CD4-positive, alpha-beta T cell (primary cell): ENCODE measurements at regions not wholly inside any gene's neighbourhood (a gene's known extent, or its start where the extent isn't known, plus 50 kb on each side); places are given as distances from the start of the nearest gene placed in this dataset.

Source experiments
- ATAC-seq: fragments of 200-7000 bp; cut with Tn5 transposase; one replicate; pipeline ENCODE4 v1.10.0; 2022; ENCODE audit warnings: mild to moderate bottlenecking; ENCODE audit not compliant: poor library complexity
- CTCF ChIA-PET: fragments of 350-600 bp; sonication (Branson Sonifier 250); formaldehyde crosslinking; loops from one replicate; lab custom pipeline; 2021; ENCODE audit warnings: antibody characterized with exemption, inconsistent platforms; lab: Charles Lee
- POLR2A ChIA-PET: fragments of 350-600 bp; sonication (Branson Sonifier 250); formaldehyde crosslinking; loops from one replicate; lab custom pipeline; 2021; ENCODE audit warnings: antibody characterized with exemption, inconsistent platforms; lab: Charles Lee
- DNase-seq, 14 experiments: peaks; one replicate each; pipeline ENCODE4 v3.0.0-alpha.2; 2013 to 2020; ENCODE audit warnings: mixed read lengths in 2 of 14
- H3K27ac ChIP-seq, 2 donors: one replicate each; pipeline versions ENCODE4 v1.5.1 to v1.7.0; 2013; ENCODE audit warnings: low read length in 2 of 2, low read depth in 1 of 2, mild to moderate bottlenecking in 1 of 2
- H3K27me3 ChIP-seq, 2 experiments: 1 replicate in 1 of 2; 2 replicates in 1 of 2; pipeline versions ENCODE4 v1.6.1 to v1.7.0; 2013; ENCODE audit warnings: low read length in 2 of 2, control low read depth in 1 of 2, mild to moderate bottlenecking in 1 of 2, moderate library complexity in 1 of 2; ENCODE audit not compliant: insufficient read depth in 2 of 2, control insufficient read depth in 1 of 2
- H3K36me3 ChIP-seq: one replicate; pipeline ENCODE4 v1.6.1; 2013; ENCODE audit warnings: low read length, control low read depth; ENCODE audit not compliant: insufficient read depth
- H3K4me1 ChIP-seq: one replicate; pipeline ENCODE4 v1.6.1; 2013; ENCODE audit warnings: low read length, control low read depth; ENCODE audit not compliant: insufficient read depth
- H3K4me3 ChIP-seq: one replicate; pipeline ENCODE4 v1.5.1; 2013; ENCODE audit warnings: mild to moderate bottlenecking, low read length, moderate library complexity
- H3K9me3 ChIP-seq, 2 experiments: 1 replicate in 1 of 2; 2 replicates in 1 of 2; pipeline versions ENCODE4 v1.6.1 to v1.7.0; 2013; ENCODE audit warnings: low read length in 2 of 2, mild to moderate bottlenecking in 2 of 2, control low read depth in 1 of 2, moderate library complexity in 1 of 2; ENCODE audit not compliant: control insufficient read depth in 1 of 2, insufficient read depth in 1 of 2
- H3K27ac Mint-ChIP-seq: one replicate; pipeline ENCODE4 v1.8.0; 2020; ENCODE audit warnings: mixed read lengths
- H3K27me3 Mint-ChIP-seq: one replicate; pipeline ENCODE4 v1.8.0; 2021; ENCODE audit warnings: mixed read lengths
- H3K36me3 Mint-ChIP-seq: one replicate; pipeline ENCODE4 v1.8.0; 2021; ENCODE audit warnings: low read depth, mixed read lengths
- H3K4me1 Mint-ChIP-seq: one replicate; pipeline ENCODE4 v1.8.0; 2021; ENCODE audit warnings: low read depth, mixed read lengths
- H3K4me3 Mint-ChIP-seq: one replicate; pipeline ENCODE4 v1.8.0; 2020; ENCODE audit warnings: mild to moderate bottlenecking, mixed read lengths
- H3K9me3 Mint-ChIP-seq: one replicate; pipeline ENCODE4 v1.8.0; 2020; ENCODE audit warnings: mixed read lengths
- CTCF ChIP-seq: fragments of 200-600 bp; IDR thresholded peaks from one replicate; pipeline ENCODE4 v1.8.0; 2022; ENCODE audit warnings: antibody characterized with exemption, mild to moderate bottlenecking
- intact Hi-C, 2 experiments: fragments of 100-400 bp; cut with DNase I in 1 of 2; cut with micrococcal nuclease in 1 of 2; formaldehyde crosslinking; loops; one replicate each; pipeline versions ENCODE4 v1.15.1 to v1.9.0; 2023 to 2025; cut with DNase I, micrococcal nuclease

- CTCF ChIA-PET, result no interaction called here
- Histone ChIP-seq H3K4me1 (no peaks in the 10 kb centered on the region), H3K4me3 (no peak overlapping the region), H3K36me3 (no peaks in the 10 kb centered on the region), H3K27me3 (no peaks in the 10 kb centered on the region), H3K27ac (no peak overlapping the region), H3K9me3 (peaks cover 0 to 6% of the 10 kb centered on the region in 2 experiments)
- H3K4me3 Mint-ChIP-seq, result no peak overlapping the region
- ATAC-seq (no peak), DNase-seq (no peak)
- TF ChIP-seq CTCF, result no peak
- no peaks in the 10 kb centered on the region for H3K4me1 Mint-ChIP-seq
- POLR2A ChIA-PET, result no interaction called here
- H3K27ac Mint-ChIP-seq, result no peak overlapping the region
- H3K27me3 Mint-ChIP-seq, result no peaks in the 10 kb centered on the region
- peaks cover 24% of the 10 kb centered on the region for H3K9me3 Mint-ChIP-seq
- intact Hi-C loops, result no loop called here
- H3K36me3 Mint-ChIP-seq, result no peaks in the 10 kb centered on the region
Observed at GRCh38 chr5:15160091-15160490, 288.5 kb upstream of the ANKH start.

GRCh38 chr5:15159606-15160005 is 288.0 kb upstream of the ANKH start:
- Histone ChIP-seq H3K27me3 (no peaks in the 10 kb centered on the region), H3K36me3 (no peaks in the 10 kb centered on the region), H3K4me1 (no peaks in the 10 kb centered on the region), H3K9me3 (peaks cover 0 to 9% of the 10 kb centered on the region in 2 experiments), H3K27ac (no peak overlapping the region), H3K4me3 (no peak overlapping the region)
- no peaks in the 10 kb centered on the region for H3K36me3 Mint-ChIP-seq
- no peak overlapping the region for H3K4me3 Mint-ChIP-seq
- H3K27ac Mint-ChIP-seq, result no peak overlapping the region
- intact Hi-C loops, result no loop called here
- ChIA-PET CTCF (no interaction called here), POLR2A (no interaction called here)
- ATAC-seq (no peak), DNase-seq (no peak)
- H3K9me3 Mint-ChIP-seq, result peaks cover 24% of the 10 kb centered on the region
- no peak for TF ChIP-seq CTCF
- no peaks in the 10 kb centered on the region for H3K27me3 Mint-ChIP-seq
- H3K4me1 Mint-ChIP-seq, result no peaks in the 10 kb centered on the region

DNA sequence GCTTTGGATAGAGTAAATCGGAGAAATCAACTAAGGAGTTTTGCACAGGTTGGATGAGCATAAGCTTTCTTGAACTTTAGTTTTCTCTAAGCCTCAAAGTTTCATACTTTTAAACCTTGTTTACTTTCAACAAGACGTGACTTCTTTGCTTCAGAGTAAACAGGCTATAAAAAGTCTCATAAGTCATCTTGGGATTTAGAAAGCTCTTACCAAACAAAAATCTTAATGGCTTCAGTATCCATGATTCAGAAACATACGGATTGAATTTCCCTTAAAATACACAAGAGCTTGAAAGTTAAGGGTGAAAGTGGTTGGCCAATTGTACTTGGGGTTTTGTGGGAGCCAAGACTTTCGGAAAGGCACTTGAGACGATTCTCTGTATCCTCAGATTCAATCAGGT is 270.9 kb upstream of the ANKH start:
- no peak for TF ChIP-seq CTCF
- Mint-ChIP-seq H3K4me1 (no peaks in the 10 kb centered on the region), H3K27me3 (no peaks in the 10 kb centered on the region), H3K36me3 (no peaks in the 10 kb centered on the region), H3K4me3 (no peak overlapping the region), H3K27ac (no peak overlapping the region), H3K9me3 (peaks cover 9% of the 10 kb centered on the region)
- Histone ChIP-seq H3K27ac (no peak overlapping the region), H3K9me3 (peaks cover 0 to 8% of the 10 kb centered on the region in 2 experiments), H3K36me3 (no peaks in the 10 kb centered on the region), H3K4me1 (no peaks in the 10 kb centered on the region), H3K27me3 (no peaks in the 10 kb centered on the region), H3K4me3 (no peak overlapping the region)
- POLR2A ChIA-PET, result no interaction called here
- CTCF ChIA-PET, result no interaction called here
- ATAC-seq (no peak), DNase-seq (no peak)
- intact Hi-C loops, result no loop called here
